ENCODE measurements at regions not wholly inside any gene's neighbourhood (a gene's known extent, or its start where the extent isn't known, plus 50 kb on each side); places are given as distances from the start of the nearest gene placed in this dataset.

DNA sequence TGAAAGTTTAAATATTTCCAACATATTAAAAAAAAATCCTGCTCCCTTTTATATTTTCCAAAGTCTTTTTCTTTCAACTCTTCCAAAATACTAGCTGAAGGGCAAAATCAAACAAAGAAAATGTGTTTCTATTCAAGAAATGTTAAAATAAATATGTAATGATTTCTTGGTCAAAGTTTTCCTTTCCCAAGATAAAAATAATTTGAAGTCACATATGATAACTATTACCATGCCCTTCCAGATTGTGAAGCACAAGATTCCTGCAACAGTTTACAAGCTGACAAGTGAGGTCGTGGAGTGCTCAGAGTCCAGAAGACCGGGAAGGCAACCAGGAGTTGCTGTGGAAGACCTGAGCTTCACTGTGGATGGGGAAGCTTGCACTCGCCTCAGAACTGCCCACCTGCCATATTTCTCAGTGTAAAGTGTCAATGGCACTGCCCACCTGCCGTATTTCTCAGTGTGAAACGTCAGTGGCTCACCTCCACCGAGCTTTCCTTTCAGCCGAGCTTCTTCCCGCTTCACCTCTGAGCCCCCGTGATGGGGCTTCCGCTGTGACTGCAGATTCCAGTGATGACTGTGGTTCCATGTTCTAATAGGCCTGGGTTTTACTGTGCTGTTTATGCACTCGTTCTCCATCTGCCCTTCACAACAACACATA is 160.5 kb downstream of the THBS2 start:
- WGBS, 2 experiments (ENCODE audit: extremely low coverage in 2 of 2, insufficient read length in 1 of 2), result 40% methylated on average over 1 of the region's 11 CpGs; no CpG with 5 or more reads in 1 of the 2 experiments
- H3K23ac ChIP-seq (ENCODE audit: low read depth, low read length), result no peak overlapping the region
- intact Hi-C loops (cut with micrococcal nuclease) (no loop called here), dilution Hi-C loops (cut with HindIII; ENCODE audit: low sequenced_read_pairs, unreplicated experiment) (no loop called here), in situ Hi-C loops (cut with MboI; ENCODE audit: low sequenced_read_pairs) (no loop called here)
- no peak overlapping the region for H3K4me3 ChIP-seq (ENCODE audit: insufficient read depth, low read depth, low read length)
- H3K36me3 ChIP-seq (ENCODE audit: control insufficient read depth, insufficient read depth, low read length), result no peaks in the 10 kb centered on the region
- BruUV-seq (replicated peaks), result no TSS peak
- H3K79me1 ChIP-seq (ENCODE audit: low read depth in 1 of 2, low read length in 2 of 2), result no peaks in the 10 kb centered on the region
- peaks cover 6% of the 10 kb centered on the region for H3K9me3 ChIP-seq (ENCODE audit: control insufficient read depth, insufficient read depth, low read length)
- peaks cover 14% of the 10 kb centered on the region for H3K4me1 ChIP-seq (ENCODE audit: control insufficient read depth, insufficient read depth, low read length)
- CTCF ChIA-PET, result no interaction called here
- no peaks in the 10 kb centered on the region for H3K27me3 ChIP-seq (ENCODE audit: control insufficient read depth, insufficient read depth, low read length)
- H4K5ac ChIP-seq (ENCODE audit: low read depth, low read length), result no peak overlapping the region; the same call in 1 of the 2 replicates
- H3K56ac ChIP-seq (ENCODE audit: extremely low read depth, insufficient read depth, low read length), result no peak overlapping the region
- H2AK9ac ChIP-seq (replicated peaks; ENCODE audit: low read depth, low read length, poor library complexity), result no peak overlapping the region
- H2BK20ac ChIP-seq (ENCODE audit: low read depth, low read length), result no peak overlapping the region
- DNase-seq (no peak), ATAC-seq (ENCODE audit: low read depth) (no peak)
- H4K20me1 ChIP-seq (ENCODE audit: insufficient read depth, low read length), result no peaks in the 10 kb centered on the region
- no peak overlapping the region for H2BK120ac ChIP-seq (ENCODE audit: low read depth, low read length)
- H2AK5ac ChIP-seq (ENCODE audit: low read depth, low read length), result no peak overlapping the region
- POLR2A ChIA-PET (ENCODE audit: unreplicated experiment), result no interaction called here
- H3K18ac ChIP-seq (ENCODE audit: low read depth, low read length), result no peak overlapping the region
- H3K4me2 ChIP-seq (ENCODE audit: low read depth, low read length), result no peak overlapping the region
- no peak overlapping the region for H4K91ac ChIP-seq (ENCODE audit: insufficient read depth, low read depth, low read length)
- peaks cover 3% of the 10 kb centered on the region; the same call in 1 of the 2 replicates for H3K9me1 ChIP-seq (ENCODE audit: insufficient read depth, low read length)
- no peak overlapping the region for H2AFZ ChIP-seq (replicated peaks; ENCODE audit: low read length, poor library complexity)
- H3K27ac ChIP-seq (ENCODE audit: insufficient read depth, low read length), result no peak overlapping the region
- H3K9ac ChIP-seq (ENCODE audit: low read depth, low read length), result no peak overlapping the region
- no peak for TF ChIP-seq RCOR1 (IDR thresholded peaks at IDR 0.05; ENCODE audit: insufficient replicate concordance, low read length)
- TF ChIP-seq MAFK (IDR thresholded peaks at IDR 0.05; ENCODE audit: low read depth, low read length), result no peak
- H2BK15ac ChIP-seq (ENCODE audit: low read depth, low read length), result no peak overlapping the region
- no peak overlapping the region for H4K8ac ChIP-seq (ENCODE audit: low read depth in 2 of 2, low read length in 2 of 2)
- H3K14ac ChIP-seq (replicated peaks; ENCODE audit: low read depth, low read length), result no peak overlapping the region
- H3K4ac ChIP-seq (ENCODE audit: low read depth, low read length), result no peak overlapping the region
- H2BK5ac ChIP-seq (ENCODE audit: low read depth, low read length, poor library complexity, severe bottlenecking), result no peak overlapping the region
